ENCODE measurements at regions not wholly inside any gene's neighbourhood (a gene's known extent, or its start where the extent isn't known, plus 50 kb on each side); places are given as distances from the start of the nearest gene placed in this dataset.

DNA sequence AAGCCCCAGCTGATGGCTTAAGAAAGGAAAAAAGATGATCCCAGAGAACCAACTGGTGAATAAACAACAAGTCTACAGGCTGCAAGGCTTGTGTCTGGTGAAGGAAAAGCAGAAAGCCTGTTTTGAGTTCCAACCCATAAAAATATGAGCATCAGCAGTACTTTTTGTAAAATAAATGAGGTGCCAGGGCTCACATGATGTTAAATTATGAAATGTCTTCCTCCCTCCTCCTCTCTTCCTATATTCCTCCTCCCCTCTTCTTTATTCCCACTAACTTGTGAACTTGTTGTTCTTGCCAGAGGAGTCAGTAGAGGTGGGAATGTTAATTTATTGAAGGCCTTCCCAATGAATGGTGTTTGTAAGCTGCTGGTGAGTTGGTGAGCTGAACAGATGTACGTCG is 212.2 kb upstream of the CDH11 start:
- no peak overlapping the region for H3K4me3 ChIP-seq (replicated peaks; ENCODE audit: low read depth, low read length)
- TF ChIP-seq, protein P1, sequence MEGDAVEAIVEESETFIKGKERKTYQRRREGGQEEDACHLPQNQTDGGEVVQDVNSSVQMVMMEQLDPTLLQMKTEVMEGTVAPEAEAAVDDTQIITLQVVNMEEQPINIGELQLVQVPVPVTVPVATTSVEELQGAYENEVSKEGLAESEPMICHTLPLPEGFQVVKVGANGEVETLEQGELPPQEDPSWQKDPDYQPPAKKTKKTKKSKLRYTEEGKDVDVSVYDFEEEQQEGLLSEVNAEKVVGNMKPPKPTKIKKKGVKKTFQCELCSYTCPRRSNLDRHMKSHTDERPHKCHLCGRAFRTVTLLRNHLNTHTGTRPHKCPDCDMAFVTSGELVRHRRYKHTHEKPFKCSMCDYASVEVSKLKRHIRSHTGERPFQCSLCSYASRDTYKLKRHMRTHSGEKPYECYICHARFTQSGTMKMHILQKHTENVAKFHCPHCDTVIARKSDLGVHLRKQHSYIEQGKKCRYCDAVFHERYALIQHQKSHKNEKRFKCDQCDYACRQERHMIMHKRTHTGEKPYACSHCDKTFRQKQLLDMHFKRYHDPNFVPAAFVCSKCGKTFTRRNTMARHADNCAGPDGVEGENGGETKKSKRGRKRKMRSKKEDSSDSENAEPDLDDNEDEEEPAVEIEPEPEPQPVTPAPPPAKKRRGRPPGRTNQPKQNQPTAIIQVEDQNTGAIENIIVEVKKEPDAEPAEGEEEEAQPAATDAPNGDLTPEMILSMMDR (IDR thresholded peaks at IDR 0.05; ENCODE audit: low read depth, low read length, missing control alignments), result no peak
- DNase-seq (ENCODE audit: extremely low read depth, low read depth), result no peak

DNA sequence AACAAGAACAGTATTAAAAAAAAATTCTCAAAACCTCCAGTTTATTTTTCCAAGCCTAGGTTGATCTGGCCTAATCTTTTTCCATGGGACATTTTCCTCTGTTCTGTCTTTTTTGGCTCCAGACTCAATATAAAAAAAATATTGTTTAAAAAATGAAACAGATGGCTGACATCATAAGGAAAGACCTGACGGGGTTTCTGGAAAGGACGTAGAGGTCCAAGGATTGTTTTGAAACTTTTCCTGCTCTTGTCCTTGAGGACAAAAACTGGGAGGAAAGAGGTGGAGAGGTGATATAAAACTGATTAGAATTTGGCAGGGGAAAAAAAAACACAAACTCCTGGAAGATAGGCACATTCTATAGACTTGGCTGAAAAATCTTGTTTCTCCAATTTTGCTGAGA is 211.4 kb upstream of the CDH11 start:
- TF ChIP-seq, protein P1 (IDR thresholded peaks at IDR 0.05; ENCODE audit: low read depth, low read length, missing control alignments), result no peak
- no peak for DNase-seq (ENCODE audit: extremely low read depth, low read depth)
- H3K4me3 ChIP-seq (replicated peaks; ENCODE audit: low read depth, low read length), result no peak overlapping the region

DNA sequence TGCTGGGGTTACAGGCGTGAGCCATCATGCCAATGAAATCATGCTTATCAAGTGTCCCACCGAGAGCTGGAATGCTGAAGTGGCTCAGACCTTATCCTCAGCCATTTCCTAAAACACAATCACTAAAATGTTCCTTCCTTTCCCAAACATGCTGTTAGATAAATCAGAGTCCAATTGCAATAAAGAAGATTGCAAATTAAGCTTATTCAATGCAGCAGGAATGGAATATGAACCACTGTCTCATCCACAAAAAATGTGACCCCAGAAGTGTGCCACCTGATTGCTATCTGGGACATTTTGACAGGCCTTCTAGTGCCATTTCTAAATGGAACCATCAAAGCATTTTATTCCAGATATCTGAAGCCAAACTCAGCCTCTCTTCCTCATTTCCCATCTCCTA is 205.5 kb upstream of the CDH11 start:
- no peak overlapping the region for H3K4me3 ChIP-seq (replicated peaks; ENCODE audit: low read depth, low read length)
- TF ChIP-seq, protein P1 (IDR thresholded peaks at IDR 0.05; ENCODE audit: low read depth, low read length, missing control alignments), result no peak
- no peak for DNase-seq (ENCODE audit: extremely low read depth, low read depth)

DNA sequence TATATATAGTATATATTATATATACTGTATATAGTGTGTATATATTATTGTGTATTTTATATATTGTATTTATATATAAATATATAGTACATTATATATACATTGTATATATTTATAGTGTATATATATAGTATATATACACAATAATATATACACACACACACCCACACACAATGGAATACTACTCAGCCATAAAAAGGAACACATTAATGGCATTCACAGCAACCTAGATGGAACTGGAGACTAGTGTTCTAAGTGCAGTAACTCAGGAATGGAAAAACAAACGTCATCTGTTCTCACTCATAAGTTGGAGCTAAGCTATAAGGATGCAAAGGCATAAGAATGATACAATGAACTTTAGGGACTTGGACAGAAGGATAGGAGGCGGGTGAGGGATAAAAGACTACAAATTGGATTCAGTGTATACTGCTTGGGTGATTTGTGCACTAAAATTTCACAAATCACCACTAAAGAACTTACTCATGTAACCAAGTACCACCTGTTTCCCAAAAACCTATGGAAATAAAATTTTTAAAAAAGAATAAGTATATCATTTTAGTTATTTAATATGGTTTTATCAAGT is 201.9 kb upstream of the CDH11 start:
- no peak overlapping the region for H3K4me3 ChIP-seq (replicated peaks; ENCODE audit: low read depth, low read length)
- no peak for DNase-seq (ENCODE audit: extremely low read depth, low read depth)
- TF ChIP-seq, protein P1 (IDR thresholded peaks at IDR 0.05; ENCODE audit: low read depth, low read length, missing control alignments), result no peak

DNA sequence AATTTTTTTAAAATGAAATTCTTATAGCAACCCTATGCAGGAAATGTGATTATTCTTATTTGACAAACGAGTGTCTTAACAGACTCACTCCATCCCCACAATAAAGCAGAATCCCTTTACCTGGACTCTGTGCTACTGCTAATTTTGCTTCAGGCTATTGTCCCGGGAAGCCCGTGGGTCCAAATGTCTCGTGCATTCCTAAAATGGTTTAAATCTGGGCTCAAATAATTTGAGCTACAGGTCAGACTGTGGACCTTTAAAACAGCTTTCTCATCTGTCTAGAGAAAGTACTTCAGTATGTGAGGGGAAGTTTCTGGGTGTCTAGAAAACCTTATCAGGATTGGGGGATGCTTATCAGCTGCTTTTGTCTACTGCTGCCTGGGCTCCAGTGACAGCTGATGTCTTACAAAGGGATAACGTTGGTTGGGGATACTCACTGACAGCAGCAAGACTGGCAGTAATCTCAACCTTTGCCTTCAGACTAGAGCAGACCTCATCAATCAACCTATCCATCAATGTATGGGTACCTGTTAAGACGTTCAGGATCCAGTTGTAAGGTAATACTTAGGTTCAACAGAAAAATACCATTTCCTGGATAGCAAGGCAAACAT is 197.9 kb upstream of the CDH11 start:
- TF ChIP-seq, protein P1 (IDR thresholded peaks at IDR 0.05; ENCODE audit: low read depth, low read length, missing control alignments), result no peak
- DNase-seq (ENCODE audit: extremely low read depth, low read depth), result no peak
- no peak overlapping the region for H3K4me3 ChIP-seq (replicated peaks; ENCODE audit: low read depth, low read length)

DNA sequence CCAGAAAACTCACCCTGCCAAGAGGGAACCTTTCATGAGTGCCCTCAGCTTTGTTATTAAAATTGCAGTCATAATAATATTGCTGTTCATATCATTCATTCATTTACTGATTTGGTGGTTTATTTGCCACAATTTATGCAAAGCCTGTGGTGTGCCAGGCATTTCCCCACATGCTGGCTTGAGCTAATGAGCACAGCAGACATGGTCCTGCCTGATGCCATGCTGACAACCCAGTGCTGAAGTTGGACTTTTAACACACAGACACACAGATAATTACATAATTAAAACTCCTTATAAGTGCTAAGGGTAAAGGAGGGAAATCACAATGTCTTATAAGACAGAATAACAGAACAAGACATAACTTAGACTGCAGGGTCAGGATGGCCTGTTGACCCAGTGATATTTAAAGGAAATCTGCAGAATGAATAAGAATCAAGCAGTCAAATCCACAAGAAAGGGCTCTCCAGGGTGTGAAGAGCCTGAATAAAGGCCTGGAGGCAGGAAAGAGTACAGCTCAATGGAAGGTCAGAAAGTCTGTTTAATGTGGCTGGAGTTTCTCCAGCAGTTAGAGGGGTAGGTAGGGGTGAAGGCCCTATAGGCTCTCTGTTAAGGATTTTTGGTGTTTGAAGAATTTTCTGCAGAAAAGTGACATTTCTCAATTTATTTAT is 196.9 kb upstream of the CDH11 start:
- TF ChIP-seq, protein P1 (IDR thresholded peaks at IDR 0.05; ENCODE audit: low read depth, low read length, missing control alignments), result no peak
- no peak for DNase-seq (ENCODE audit: extremely low read depth, low read depth)
- no peak overlapping the region for H3K4me3 ChIP-seq (replicated peaks; ENCODE audit: low read depth, low read length)
